ENCODE measurements at regions not wholly inside any gene's neighbourhood (a gene's known extent, or its start where the extent isn't known, plus 50 kb on each side); places are given as distances from the start of the nearest gene placed in this dataset.
"Not testable (repeated sequence)": the region's sequence is repeated elsewhere in the genome, so short reads cannot be mapped to it uniquely, and the experiment has no call there.

GRCh38 chr21:15431053-15431452, 298.7 kb upstream of the USP25 start:
- DNase-seq (ENCODE audit: low read depth in 2 of 2): no peak

GRCh38 chr21:15433091-15433490, 296.7 kb upstream of the USP25 start:
- no peak for DNase-seq (ENCODE audit: low read depth in 2 of 2)

DNA sequence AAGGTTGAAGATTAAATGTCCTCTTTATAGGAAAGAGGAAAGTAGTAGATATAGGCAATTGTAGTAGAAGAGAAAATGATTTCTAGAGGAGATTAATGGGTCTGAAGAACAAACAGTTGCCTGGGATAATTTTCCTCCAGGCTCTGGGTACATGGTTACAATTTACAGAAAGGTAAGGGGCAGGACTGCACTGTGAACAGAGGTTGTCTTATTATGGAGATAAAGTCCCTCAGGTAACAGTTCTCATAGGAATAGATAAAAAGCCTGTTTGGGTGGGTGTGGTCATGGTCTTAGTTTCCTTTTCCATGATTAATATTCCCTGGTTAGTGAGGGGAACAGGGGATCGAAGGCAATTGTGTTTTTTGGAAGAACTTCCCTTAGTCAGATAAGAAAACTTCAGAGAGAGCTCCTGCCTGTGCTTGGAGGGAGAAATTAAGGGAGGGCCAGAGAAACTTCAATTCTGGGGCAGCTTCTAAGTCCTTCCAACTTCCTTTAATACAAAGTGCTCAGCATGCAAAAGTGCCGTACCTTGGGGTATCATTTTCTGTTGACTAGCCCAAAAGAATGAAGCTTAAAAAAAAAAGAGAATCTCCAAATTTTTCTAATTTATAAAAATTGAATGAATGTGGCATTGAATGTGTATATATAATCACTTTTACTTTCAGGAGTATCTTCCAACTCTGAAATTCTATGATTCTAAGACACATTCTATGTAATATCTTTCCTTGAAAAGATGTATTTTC, 295.4 kb upstream of the USP25 start:
- no peak for DNase-seq (ENCODE audit: low read depth in 2 of 2)

GRCh38 chr21:15436031-15436430, 293.8 kb upstream of the USP25 start:
- DNase-seq (ENCODE audit: low read depth in 2 of 2): no peak

DNA sequence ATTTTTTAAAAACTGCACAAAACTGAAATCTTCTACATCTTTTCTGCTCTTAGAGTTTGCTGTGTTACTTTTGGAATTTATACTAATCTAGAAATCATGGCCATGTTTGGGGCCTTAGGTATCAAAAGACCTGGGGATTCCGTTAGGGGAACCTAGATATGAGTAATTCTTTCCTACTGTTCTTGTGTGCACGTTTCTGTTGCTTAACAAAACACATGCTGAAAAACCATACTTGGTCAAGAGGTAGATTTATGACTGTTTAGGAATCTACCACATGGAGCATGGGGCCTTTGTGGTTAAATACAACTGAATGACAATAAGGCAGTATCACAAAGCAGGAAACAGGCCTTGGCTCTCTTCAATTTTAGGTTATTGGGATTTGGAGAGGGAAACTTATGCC, 291.9 kb upstream of the USP25 start:
- DNase-seq (ENCODE audit: low read depth in 2 of 2): no peak

- no peak for DNase-seq (ENCODE audit: low read depth in 2 of 2)
These were observed 290.1 kb upstream of the USP25 start for GRCh38 chr21:15439726-15440125.

- no peak for DNase-seq (ENCODE audit: low read depth in 2 of 2)
These were observed 288.7 kb upstream of the USP25 start for GRCh38 chr21:15441060-15441493.

GRCh38 chr21:15441992-15442391, 287.8 kb upstream of the USP25 start:
- DNase-seq (ENCODE audit: low read depth in 2 of 2): no peak

GRCh38 chr21:15442743-15443469, 286.9 kb upstream of the USP25 start:
- no peak for DNase-seq (ENCODE audit: low read depth in 2 of 2)

DNA sequence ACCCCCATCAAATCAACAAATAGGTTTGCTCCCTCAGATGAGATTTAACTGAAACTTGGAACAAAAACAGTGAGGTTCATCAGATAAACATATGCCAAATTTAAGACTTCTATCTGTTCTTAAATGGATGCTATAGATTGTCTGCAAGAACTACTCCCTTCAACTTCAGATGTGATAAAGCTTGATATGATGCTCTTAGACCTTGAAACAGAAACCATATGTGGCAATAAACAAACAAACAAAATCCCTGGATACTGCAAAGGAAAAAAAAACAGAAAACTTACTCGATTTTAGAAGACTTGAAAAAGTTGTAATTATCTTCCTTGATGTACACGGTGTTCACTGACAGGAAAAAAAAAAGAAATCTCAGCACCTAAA, 286.1 kb upstream of the USP25 start:
- no peak for DNase-seq (ENCODE audit: low read depth in 2 of 2)

DNA sequence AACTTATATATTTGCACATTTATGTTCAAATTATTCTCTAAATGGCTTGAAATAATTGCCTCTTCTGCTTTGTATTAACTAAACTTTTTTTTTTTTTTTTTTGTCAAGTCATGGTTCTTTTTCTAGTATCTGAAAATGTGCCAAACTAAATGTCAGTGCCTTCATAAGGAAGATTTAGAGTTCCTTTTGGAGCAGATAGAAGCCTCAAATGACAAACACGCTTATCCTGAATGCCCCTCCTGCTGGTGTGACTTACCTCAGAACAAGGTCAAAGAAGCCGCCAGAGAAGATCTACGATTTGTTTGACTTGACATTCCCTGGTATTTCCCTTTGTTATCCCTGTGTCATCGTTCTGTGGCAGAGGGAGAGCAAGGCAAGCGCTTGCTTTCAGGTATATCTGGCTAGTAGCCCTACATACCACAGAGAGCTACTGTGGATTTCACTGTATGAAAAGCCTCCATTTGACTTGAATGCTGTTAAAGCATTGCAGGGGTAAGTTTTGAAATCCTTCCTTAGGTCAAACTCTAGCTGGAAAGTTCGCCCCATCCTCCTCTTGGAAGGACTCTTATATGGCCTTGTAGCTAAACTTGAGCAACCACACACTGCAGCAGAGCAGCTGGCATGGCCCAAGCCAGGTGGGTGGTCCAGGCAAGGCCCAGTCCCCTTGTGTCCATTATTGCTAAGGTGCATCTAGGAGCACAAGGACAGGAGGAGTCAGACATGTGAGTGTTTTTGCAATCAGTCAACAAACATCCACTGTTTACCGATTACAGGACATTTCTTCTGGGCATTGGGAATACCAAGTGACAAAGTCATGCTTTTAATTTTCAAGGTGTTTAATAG, 285.4 kb upstream of the USP25 start:
- DNase-seq (ENCODE audit: low read depth in 2 of 2): no peak

GRCh38 chr21:15445327-15445726, 284.5 kb upstream of the USP25 start:
- no peak for DNase-seq (ENCODE audit: low read depth in 2 of 2)

DNA sequence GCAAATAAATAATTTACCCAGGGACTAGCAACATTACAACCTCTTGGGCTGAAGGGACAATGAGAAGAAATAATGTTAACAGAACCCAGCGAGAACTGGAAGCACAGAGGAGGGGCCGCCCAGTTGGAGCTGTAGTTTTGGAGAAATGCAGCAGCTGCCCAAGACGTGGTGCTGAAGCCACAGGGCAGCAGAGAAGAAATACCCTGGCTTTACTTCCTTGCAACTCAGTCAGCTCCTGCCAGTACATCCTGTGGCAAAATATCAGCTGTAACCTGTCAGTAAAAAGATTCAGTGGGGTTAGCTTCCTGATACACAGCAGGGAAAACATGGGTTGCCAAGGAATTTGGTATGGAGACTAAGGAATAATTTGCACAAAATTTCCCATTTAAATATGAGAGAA, 283.6 kb upstream of the USP25 start:
- no peak for DNase-seq (ENCODE audit: low read depth in 2 of 2)

DNA sequence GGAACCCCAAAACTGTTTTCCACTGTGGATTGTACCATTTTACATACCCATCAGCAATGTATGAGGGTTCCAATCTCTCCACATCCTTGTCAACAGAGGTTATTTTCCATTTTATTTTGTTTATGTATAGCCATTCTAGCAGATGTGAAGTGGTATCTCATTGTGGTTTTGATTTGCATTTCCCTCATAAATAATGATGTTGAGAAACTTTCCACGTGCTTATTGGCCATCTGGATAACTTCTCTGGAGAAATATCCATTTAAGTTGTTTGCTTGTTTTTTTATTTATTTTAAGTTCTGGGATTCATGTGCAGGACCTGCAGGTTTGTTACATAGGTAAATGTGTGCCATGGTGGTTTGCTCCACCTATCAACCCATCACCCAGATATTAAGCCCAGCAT, 280.2 kb upstream of the USP25 start:
- DNase-seq (ENCODE audit: low read depth in 2 of 2): no peak

GRCh38 chr21:15453261-15453660, 276.5 kb upstream of the USP25 start:
- DNase-seq (ENCODE audit: low read depth in 2 of 2): no peak

GRCh38 chr21:15453785-15454184, 276.0 kb upstream of the USP25 start:
- DNase-seq (ENCODE audit: low read depth in 2 of 2): not testable (repeated sequence)

DNA sequence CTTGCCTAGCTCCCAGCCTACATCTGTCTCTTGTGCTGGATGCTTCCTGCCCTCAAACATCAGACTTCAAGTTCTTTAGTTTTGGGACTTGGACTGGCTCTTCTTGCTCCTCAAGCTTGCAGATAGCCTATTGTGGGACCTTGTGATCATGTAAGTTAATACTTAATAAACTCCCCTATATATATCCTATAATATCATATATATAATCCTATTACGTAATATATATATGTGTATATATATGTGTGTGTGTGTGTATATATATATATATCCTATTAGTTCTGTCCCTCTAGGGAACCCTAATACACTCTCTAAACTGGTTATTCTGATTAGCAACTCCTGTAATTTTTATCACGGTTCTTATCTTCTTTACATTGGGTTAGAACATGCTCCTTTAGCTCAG, 274.9 kb upstream of the USP25 start:
- DNase-seq (ENCODE audit: low read depth in 2 of 2): not testable (repeated sequence)

DNA sequence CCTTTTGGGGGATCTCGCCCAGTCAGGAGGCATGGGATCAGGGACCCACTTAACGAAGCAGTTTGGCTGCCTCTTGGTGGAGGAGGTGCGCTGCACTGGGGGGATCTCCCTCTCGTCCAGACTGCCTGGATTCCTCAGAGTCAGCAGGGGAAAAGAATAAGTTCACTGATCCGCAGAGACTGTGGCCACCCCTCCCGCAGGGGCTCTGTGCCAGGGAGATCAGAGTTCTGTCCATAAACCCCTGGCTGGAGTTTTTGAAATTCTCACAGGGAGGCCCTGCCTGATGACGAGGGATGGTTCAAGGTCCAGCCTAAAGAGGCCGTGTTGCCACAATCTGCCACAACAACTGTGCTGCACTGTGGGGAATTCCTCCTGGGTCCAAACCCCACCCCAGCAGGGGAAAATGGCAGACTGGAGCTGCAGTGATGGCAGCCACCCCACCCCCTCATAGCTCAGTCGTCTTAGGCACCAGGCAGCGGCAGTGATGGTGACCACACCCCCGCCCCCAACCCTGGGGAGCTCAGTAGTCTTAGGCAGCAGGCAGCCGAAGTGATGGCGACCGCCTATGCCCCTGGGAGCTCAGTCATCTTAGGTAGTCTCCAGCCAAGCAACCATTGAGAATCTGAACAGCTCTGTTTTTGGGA, 273.8 kb upstream of the USP25 start:
- DNase-seq (ENCODE audit: low read depth in 2 of 2): no peak

DNA sequence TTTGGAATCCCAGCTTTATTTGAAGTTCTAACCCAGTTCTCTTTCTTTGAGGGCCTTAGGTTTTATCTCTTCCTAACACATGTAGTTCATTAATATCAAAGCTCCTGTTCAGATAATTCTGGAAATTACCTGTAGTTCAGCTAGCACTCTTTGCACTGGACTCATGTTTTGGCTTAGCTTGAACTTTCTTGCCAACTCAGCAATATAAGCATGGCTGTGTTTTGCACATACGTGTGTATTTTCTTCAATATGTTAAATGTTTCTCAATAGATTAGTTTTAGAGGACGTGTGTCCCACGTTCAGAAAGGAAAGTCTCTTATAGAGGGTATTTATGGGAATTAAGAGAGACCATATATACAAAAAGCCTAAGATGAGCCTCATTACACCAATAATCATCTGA, 271.8 kb upstream of the USP25 start:
- DNase-seq (ENCODE audit: low read depth in 2 of 2): no peak

DNA sequence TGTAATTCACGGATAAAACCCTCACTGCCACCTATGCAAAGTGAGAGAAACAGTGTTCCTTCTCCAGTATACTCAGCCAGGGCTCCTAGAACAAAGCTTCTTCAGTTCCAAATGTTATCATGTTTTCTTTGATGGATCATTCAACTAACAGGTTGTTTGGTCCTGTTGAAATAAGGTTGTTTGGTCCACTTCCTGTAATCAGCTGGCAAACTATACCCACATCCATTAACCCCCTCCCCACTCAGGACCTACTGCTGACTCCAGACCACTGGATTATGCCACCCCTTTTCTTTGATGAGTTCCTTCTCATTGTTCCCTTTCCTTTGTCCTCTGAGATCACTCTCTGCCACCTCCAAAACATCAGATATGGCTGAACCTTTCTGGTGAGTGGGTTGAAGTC, 267.7 kb upstream of the USP25 start:
- DNase-seq (ENCODE audit: low read depth in 2 of 2): no peak

- no peak for DNase-seq (ENCODE audit: low read depth in 2 of 2)
These were observed 263.5 kb upstream of the USP25 start for GRCh38 chr21:15466329-15466728.

DNA sequence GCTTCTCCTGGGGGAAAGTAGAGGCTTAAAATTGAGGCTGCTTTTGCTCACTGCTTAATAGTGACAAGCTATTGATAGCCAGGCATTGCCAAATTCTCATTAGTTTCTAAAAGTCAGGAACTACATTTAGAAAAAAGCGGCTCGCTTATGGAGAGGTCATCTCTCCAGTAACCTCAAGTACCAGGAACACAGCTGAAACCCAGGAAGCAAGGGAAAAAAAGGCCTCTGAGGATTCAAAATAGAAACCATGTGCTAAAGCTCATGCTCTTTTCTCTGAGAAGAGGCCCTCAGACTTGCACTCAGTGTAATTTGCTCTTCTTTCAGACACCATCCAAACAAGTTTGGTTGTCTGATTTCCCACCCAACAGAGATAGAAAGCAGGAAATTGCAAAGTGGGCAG, 261.4 kb upstream of the USP25 start:
- no peak for DNase-seq (ENCODE audit: low read depth in 2 of 2)

Data from stimulated activated CD8-positive, alpha-beta memory T cell treated with anti-CD3 and anti-CD28 coated beads, Interleukin-15, amount 100 ng/mL, for 48 hours (primary cell).